Hepatocyte (in vitro differentiated cells): ENCODE measurements at regions not wholly inside any gene's neighbourhood (a gene's known extent, or its start where the extent isn't known, plus 50 kb on each side); places are given as distances from the start of the nearest gene placed in this dataset.
"Not testable (repeated sequence)": the region's sequence is repeated elsewhere in the genome, so short reads cannot be mapped to it uniquely, and the experiment has no call there.

ENCODE experiments used
- DNase-seq: peaks from one replicate; pipeline ENCODE4 v3.0.0-alpha.2; 2016; ENCODE audit warnings: low spot score
- H2AFZ ChIP-seq: fragments of 200-600 bp; sonication (generic); 2 replicates; pipeline ENCODE4 v1.6.0; 2016; ENCODE audit warnings: antibody characterized with exemption, mild to moderate bottlenecking
- H3K27ac ChIP-seq: fragments of 200-600 bp; sonication (generic); 2 replicates; pipeline ENCODE4 v1.5.1; 2016; ENCODE audit warnings: mild to moderate bottlenecking
- H3K27me3 ChIP-seq: fragments of 200-600 bp; sonication (generic); 2 replicates; pipeline ENCODE4 v1.6.1; 2016
- H3K36me3 ChIP-seq: fragments of 200-600 bp; sonication (generic); replicated peaks from 2 replicates; pipeline ENCODE4 v1.5.1; 2016; ENCODE audit warnings: low read depth; ENCODE audit not compliant: insufficient read depth
- H3K4me1 ChIP-seq: fragments of 200-600 bp; sonication (generic); 2 replicates; pipeline ENCODE4 v1.5.1; 2016; ENCODE audit warnings: mild to moderate bottlenecking, moderate library complexity; ENCODE audit not compliant: insufficient read depth
- H3K4me2 ChIP-seq: fragments of 200-600 bp; sonication (generic); 2 replicates; pipeline ENCODE4 v1.6.0; 2016
- H3K4me3 ChIP-seq: fragments of 200-600 bp; sonication (generic); 2 replicates; pipeline ENCODE4 v1.5.1; 2016; ENCODE audit warnings: mild to moderate bottlenecking
- H3K79me2 ChIP-seq: fragments of 200-600 bp; sonication (generic); 2 replicates; pipeline ENCODE4 v1.6.0; 2017; ENCODE audit warnings: mild to moderate bottlenecking
- H3K9me2 ChIP-seq: fragments of 200-600 bp; sonication (generic); replicated peaks from 2 replicates; pipeline ENCODE4 v1.6.0; 2017; ENCODE audit warnings: mild to moderate bottlenecking; ENCODE audit not compliant: insufficient read depth
- H3K9me3 ChIP-seq: fragments of 200-600 bp; sonication (generic); 2 replicates; pipeline ENCODE4 v1.5.1; 2016; ENCODE audit warnings: low read depth, mild to moderate bottlenecking
- H4K20me1 ChIP-seq: fragments of 200-600 bp; sonication (generic); 2 replicates; pipeline ENCODE4 v1.6.0; 2016; ENCODE audit warnings: mild to moderate bottlenecking; ENCODE audit not compliant: insufficient read depth, poor library complexity, severe bottlenecking
- EZH2 ChIP-seq: fragments of 200-600 bp; sonication (generic); IDR thresholded peaks from 2 replicates; pipeline ENCODE4 v1.6.1; 2016; ENCODE audit warnings: antibody characterized with exemption, mild to moderate bottlenecking, borderline replicate concordance
- EZH2phosphoT487 ChIP-seq: fragments of 200-600 bp; sonication (generic); IDR thresholded peaks from one replicate; pipeline ENCODE4 v1.6.1; 2018; ENCODE audit warnings: antibody characterized with exemption, mild to moderate bottlenecking, low read depth, moderate library complexity; ENCODE audit not compliant: unreplicated experiment, severe bottlenecking
- WGBS: methylation state at CpG from one replicate; pipeline ENCODE4 v1.1.6; 2016; ENCODE audit warnings: low lambda C conversion rate; ENCODE audit errors: missing lambda C conversion rate; 5-methylcytosine and 5-hydroxymethylcytosine counted together
- TF ChIP-seq, protein P1 (sequence below): fragments of 200-600 bp; sonication (generic); IDR thresholded peaks from 2 replicates; pipeline ENCODE4 v1.5.1; 2016; ENCODE audit warnings: antibody characterized with exemption, mild to moderate bottlenecking; ENCODE audit not compliant: poor library complexity

GRCh38 chr1:219708919-219709543 is 96.1 kb upstream of the ZC3H11B start:
- no peaks in the 10 kb centered on the region for H3K9me2 ChIP-seq
- H3K27me3 ChIP-seq = no peaks in the 10 kb centered on the region
- H3K4me2 ChIP-seq = no peak overlapping the region
- no peaks in the 10 kb centered on the region for H4K20me1 ChIP-seq
- 80% methylated on average over 6 of the region's 6 CpGs for WGBS
- H3K4me3 ChIP-seq = no peak overlapping the region
- H3K9me3 ChIP-seq = no peaks in the 10 kb centered on the region
- no peak overlapping the region for H3K27ac ChIP-seq
- TF ChIP-seq EZH2phosphoT487 = no peak
- TF ChIP-seq EZH2 = no peak
- TF ChIP-seq, protein P1, sequence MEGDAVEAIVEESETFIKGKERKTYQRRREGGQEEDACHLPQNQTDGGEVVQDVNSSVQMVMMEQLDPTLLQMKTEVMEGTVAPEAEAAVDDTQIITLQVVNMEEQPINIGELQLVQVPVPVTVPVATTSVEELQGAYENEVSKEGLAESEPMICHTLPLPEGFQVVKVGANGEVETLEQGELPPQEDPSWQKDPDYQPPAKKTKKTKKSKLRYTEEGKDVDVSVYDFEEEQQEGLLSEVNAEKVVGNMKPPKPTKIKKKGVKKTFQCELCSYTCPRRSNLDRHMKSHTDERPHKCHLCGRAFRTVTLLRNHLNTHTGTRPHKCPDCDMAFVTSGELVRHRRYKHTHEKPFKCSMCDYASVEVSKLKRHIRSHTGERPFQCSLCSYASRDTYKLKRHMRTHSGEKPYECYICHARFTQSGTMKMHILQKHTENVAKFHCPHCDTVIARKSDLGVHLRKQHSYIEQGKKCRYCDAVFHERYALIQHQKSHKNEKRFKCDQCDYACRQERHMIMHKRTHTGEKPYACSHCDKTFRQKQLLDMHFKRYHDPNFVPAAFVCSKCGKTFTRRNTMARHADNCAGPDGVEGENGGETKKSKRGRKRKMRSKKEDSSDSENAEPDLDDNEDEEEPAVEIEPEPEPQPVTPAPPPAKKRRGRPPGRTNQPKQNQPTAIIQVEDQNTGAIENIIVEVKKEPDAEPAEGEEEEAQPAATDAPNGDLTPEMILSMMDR = no peak
- H3K4me1 ChIP-seq = no peaks in the 10 kb centered on the region
- no peak for DNase-seq
- H3K36me3 ChIP-seq = no peaks in the 10 kb centered on the region
- no peak overlapping the region for H2AFZ ChIP-seq
- H3K79me2 ChIP-seq = no peaks in the 10 kb centered on the region

- not testable (repeated sequence) for H3K27ac ChIP-seq, H3K9me3 ChIP-seq
These were observed 95.0 kb upstream of the ZC3H11B start for GRCh38 chr1:219707885-219708284.

DNA sequence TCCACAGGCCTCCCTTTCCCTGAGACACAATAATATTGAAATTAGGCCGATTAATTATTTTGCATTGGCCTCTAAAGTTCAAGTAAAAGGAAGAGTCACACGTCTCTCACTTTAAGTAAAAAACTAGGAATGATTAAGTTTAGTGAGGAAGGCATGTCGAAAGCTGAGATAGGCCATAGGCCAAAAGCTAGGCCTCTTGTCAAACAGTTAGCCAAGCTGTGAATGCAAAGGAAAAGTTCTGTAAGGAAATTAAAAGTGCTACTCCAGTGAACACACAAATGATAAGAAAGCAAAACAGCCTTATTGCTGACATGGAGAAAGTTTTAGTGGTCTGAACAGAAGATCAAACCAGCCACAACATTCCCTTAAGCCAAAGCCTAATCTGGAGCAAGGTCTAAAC is 91.4 kb upstream of the ZC3H11B start:
- WGBS = 76% methylated on average over 3 of the region's 3 CpGs
- H3K4me1 ChIP-seq, H3K27me3 ChIP-seq, H3K79me2 ChIP-seq, H3K9me3 ChIP-seq, H4K20me1 ChIP-seq, H3K4me2 ChIP-seq, H3K27ac ChIP-seq, DNase-seq, H3K36me3 ChIP-seq, H2AFZ ChIP-seq, H3K9me2 ChIP-seq, H3K4me3 ChIP-seq: not testable (repeated sequence)

More at GRCh38 chr1:219707885-219708284, 95.0 kb upstream of the ZC3H11B start:
- not testable (repeated sequence) for H3K36me3 ChIP-seq, H3K27me3 ChIP-seq, H3K4me1 ChIP-seq, H3K4me3 ChIP-seq, H3K9me2 ChIP-seq, H4K20me1 ChIP-seq, H3K4me2 ChIP-seq, H3K79me2 ChIP-seq, DNase-seq, H2AFZ ChIP-seq
- WGBS = 100% methylated on average over 1 of the region's 1 CpG

DNA sequence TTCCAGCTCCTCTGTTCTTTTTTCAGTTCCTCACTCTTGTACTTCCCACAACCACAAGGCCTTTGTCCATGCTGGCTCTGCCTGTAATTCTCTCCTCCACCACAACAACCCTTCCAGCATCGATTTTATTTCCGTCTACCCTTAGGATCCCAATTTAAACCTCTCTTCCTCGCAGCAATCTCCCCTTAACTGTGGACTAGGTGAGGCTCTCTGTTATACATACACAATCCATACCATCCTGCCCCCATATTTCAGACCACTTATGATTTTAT is 90.4 kb upstream of the ZC3H11B start:
- 95% methylated on average over 3 of the region's 3 CpGs for WGBS
- no peak overlapping the region for H3K4me3 ChIP-seq
- TF ChIP-seq EZH2phosphoT487 (no peak), EZH2 (no peak)
- TF ChIP-seq, protein P1 = no peak

More for the DNA sequence above, 90.4 kb upstream of the ZC3H11B start:
- no peaks in the 10 kb centered on the region for H3K27me3 ChIP-seq
- no peak overlapping the region for H3K27ac ChIP-seq
- no peaks in the 10 kb centered on the region for H3K79me2 ChIP-seq
- no peaks in the 10 kb centered on the region for H4K20me1 ChIP-seq
- H3K9me3 ChIP-seq = no peaks in the 10 kb centered on the region
- no peak overlapping the region for H3K4me2 ChIP-seq
- no peaks in the 10 kb centered on the region for H3K4me1 ChIP-seq
- H2AFZ ChIP-seq = no peak overlapping the region
- H3K9me2 ChIP-seq = no peaks in the 10 kb centered on the region
- H3K36me3 ChIP-seq = no peaks in the 10 kb centered on the region
- no peak for DNase-seq
